Liver (tissue), 7 donors: ENCODE measurements at regions not wholly inside any gene's neighbourhood (a gene's known extent, or its start where the extent isn't known, plus 50 kb on each side); places are given as distances from the start of the nearest gene placed in this dataset.

Experiments used
- DNase-seq: peaks from one replicate; pipeline ENCODE4 v3.0.0-alpha.2; 2017; ENCODE audit warnings: low spot score
- H3K27ac ChIP-seq, 2 donors: one replicate each; pipeline ENCODE4 v1.7.0; 2013; ENCODE audit warnings: inconsistent platforms in 2 of 2, low read length in 2 of 2, control low read depth in 1 of 2, low read depth in 1 of 2, mild to moderate bottlenecking in 1 of 2
- H3K27me3 ChIP-seq, 4 donors: one replicate each; pipeline versions ENCODE4 v1.6.1 to v1.7.0; 2013; ENCODE audit warnings: low read length in 3 of 4, inconsistent platforms in 1 of 4, mild to moderate bottlenecking in 1 of 4, moderate library complexity in 1 of 4; ENCODE audit not compliant: control insufficient read depth in 4 of 4, insufficient read depth in 4 of 4
- H3K36me3 ChIP-seq, 4 donors: one replicate each; pipeline versions ENCODE4 v1.6.1 to v1.7.0; 2013; ENCODE audit warnings: low read length in 3 of 4, mild to moderate bottlenecking in 3 of 4, low read depth in 1 of 4, moderate library complexity in 1 of 4; ENCODE audit not compliant: control insufficient read depth in 4 of 4, insufficient read depth in 3 of 4
- H3K4me1 ChIP-seq, 4 donors: one replicate each; pipeline versions ENCODE4 v1.6.1 to v1.7.0; 2013; ENCODE audit warnings: low read length in 3 of 4, mild to moderate bottlenecking in 3 of 4, moderate library complexity in 1 of 4; ENCODE audit not compliant: control insufficient read depth in 4 of 4, insufficient read depth in 4 of 4
- H3K4me3 ChIP-seq, 3 donors: one replicate each; pipeline versions ENCODE4 v1.6.1 to v1.7.0; 2013; ENCODE audit warnings: low read length in 3 of 3, control low read depth in 1 of 3, low read depth in 1 of 3, mild to moderate bottlenecking in 1 of 3
- H3K9ac ChIP-seq, 2 donors: one replicate each; pipeline ENCODE4 v1.7.0; 2013; ENCODE audit warnings: low read length in 2 of 2, mild to moderate bottlenecking in 2 of 2, moderate library complexity in 2 of 2, control low read depth in 1 of 2, low read depth in 1 of 2
- H3K9me3 ChIP-seq, 4 donors: one replicate each; pipeline versions ENCODE4 v1.6.1 to v1.7.0; 2013; ENCODE audit warnings: low read length in 3 of 4; ENCODE audit not compliant: control insufficient read depth in 4 of 4
- EGR1 ChIP-seq, 2 donors: IDR thresholded peaks; 2 replicates each; pipeline ENCODE4 v1.6.1; 2016 to 2018; ENCODE audit warnings: antibody characterized with exemption in 2 of 2, low read depth in 2 of 2
- FOXA1 ChIP-seq: IDR thresholded peaks from 2 replicates; pipeline ENCODE4 v1.6.1; 2016; ENCODE audit warnings: antibody characterized with exemption
- FOXA2 ChIP-seq: IDR thresholded peaks from 2 replicates; pipeline ENCODE4 v1.6.1; 2016; ENCODE audit warnings: antibody characterized with exemption
- HNF4A ChIP-seq, 2 donors: conservative IDR thresholded peaks; 2 replicates each; pipeline ENCODE4 v1.6.1; 2016; ENCODE audit warnings: antibody characterized with exemption in 2 of 2, mild to moderate bottlenecking in 2 of 2
- HNF4G ChIP-seq: IDR thresholded peaks from 2 replicates; pipeline ENCODE4 v1.6.1; 2016; ENCODE audit warnings: antibody characterized with exemption
- JUND ChIP-seq, 2 donors: IDR thresholded peaks; 2 replicates each; pipeline ENCODE4 v1.6.1; 2016; ENCODE audit warnings: antibody characterized with exemption in 2 of 2
- NR2F2 ChIP-seq: IDR thresholded peaks from 2 replicates; pipeline ENCODE4 v1.6.1; 2016; ENCODE audit warnings: antibody characterized with exemption
- RAD21 ChIP-seq, 2 donors: IDR thresholded peaks; 2 replicates each; pipeline ENCODE4 v1.6.1; 2016; ENCODE audit warnings: antibody characterized with exemption in 2 of 2, mild to moderate bottlenecking in 2 of 2
- RXRA ChIP-seq, 2 donors: IDR thresholded peaks; 2 replicates each; pipeline ENCODE4 v1.6.1; 2017 to 2018; ENCODE audit warnings: antibody characterized with exemption in 2 of 2, mild to moderate bottlenecking in 1 of 2
- SP1 ChIP-seq: IDR thresholded peaks from 2 replicates; pipeline ENCODE4 v1.6.1; 2018; ENCODE audit warnings: antibody characterized with exemption, mild to moderate bottlenecking
- TAF1 ChIP-seq: conservative IDR thresholded peaks from 2 replicates; pipeline ENCODE4 v1.6.1; 2016; ENCODE audit warnings: antibody characterized with exemption, mild to moderate bottlenecking
- YY1 ChIP-seq: IDR thresholded peaks from 2 replicates; pipeline ENCODE4 v1.6.1; 2016; ENCODE audit warnings: antibody characterized with exemption, mild to moderate bottlenecking
- WGBS: extraction: QIAGEN DNeasy Blood & Tissue Kit; methylation state at CpG from one replicate; pipeline ENCODE4 v1.1.7; 2013; 5-methylcytosine and 5-hydroxymethylcytosine counted together
- TF ChIP-seq, protein P1 (sequence below): IDR thresholded peaks from 2 replicates; pipeline ENCODE4 v1.6.1; 2016; ENCODE audit warnings: antibody characterized with exemption
- TF ChIP-seq, protein P2 (sequence below): IDR thresholded peaks from 2 replicates; pipeline ENCODE4 v1.6.1; 2016; ENCODE audit warnings: antibody characterized with exemption
- TF ChIP-seq, protein P3 (sequence below): IDR thresholded peaks from 2 replicates; pipeline ENCODE4 v1.6.1; 2016; ENCODE audit warnings: antibody characterized with exemption
- TF ChIP-seq, protein P4 (sequence below): IDR thresholded peaks from 2 replicates; pipeline ENCODE4 v1.6.1; 2016; ENCODE audit warnings: antibody characterized with exemption, mild to moderate bottlenecking
- donor health status: healthy.
- donor health status: healthy.
- donor health status: healthy.
- donor health status: healthy.

DNA sequence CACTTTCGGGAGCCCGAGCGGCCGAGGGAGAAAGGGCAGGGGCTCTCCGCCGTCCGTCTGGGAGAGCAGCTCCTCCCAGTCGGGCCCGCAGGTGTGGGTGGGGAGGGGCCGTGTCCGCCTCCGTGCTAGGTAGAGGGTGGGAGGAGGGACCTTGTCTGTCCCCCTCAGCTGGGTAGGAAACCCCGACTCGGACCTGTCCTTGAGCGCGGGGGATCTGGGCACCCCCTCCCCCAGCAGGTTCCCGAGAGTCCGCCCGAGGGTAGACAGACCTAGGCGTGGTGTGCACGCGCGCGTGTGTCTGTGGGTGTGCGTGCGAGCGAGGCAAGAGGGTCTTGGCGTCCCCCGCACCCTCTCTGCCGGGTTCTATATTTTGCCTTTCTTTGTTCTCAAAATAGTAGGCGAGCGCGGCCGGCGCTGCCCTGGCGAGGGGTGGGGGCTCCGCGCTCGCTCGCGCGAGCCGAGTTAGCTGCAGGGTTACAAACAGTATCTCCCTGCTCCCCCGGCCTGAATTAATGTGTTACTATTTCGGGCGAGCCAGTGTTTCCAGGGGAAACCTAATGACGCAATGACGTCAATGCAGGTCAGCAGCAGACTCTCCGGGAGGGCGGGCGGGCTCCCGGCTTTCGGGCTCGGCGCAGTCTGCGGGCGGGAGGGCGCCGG lies 73.9 kb upstream of the LEP start:
- H3K27ac ChIP-seq, result no peak overlapping the region
- H3K27me3 ChIP-seq, result peaks cover 8 to 18% (median 10%) of the 10 kb centered on the region in 4 donors
- H3K9ac ChIP-seq, result no peak overlapping the region
- peaks cover 13 to 22% (median 17%) of the 10 kb centered on the region in 4 donors for H3K4me1 ChIP-seq
- TF ChIP-seq RXRA (IDR thresholded peaks at IDR 0.05), result no peak
- no peak for TF ChIP-seq FOXA1
- TF ChIP-seq HNF4A (conservative IDR thresholded peaks at IDR 0.05), result no peak
- TF ChIP-seq, protein P1, sequence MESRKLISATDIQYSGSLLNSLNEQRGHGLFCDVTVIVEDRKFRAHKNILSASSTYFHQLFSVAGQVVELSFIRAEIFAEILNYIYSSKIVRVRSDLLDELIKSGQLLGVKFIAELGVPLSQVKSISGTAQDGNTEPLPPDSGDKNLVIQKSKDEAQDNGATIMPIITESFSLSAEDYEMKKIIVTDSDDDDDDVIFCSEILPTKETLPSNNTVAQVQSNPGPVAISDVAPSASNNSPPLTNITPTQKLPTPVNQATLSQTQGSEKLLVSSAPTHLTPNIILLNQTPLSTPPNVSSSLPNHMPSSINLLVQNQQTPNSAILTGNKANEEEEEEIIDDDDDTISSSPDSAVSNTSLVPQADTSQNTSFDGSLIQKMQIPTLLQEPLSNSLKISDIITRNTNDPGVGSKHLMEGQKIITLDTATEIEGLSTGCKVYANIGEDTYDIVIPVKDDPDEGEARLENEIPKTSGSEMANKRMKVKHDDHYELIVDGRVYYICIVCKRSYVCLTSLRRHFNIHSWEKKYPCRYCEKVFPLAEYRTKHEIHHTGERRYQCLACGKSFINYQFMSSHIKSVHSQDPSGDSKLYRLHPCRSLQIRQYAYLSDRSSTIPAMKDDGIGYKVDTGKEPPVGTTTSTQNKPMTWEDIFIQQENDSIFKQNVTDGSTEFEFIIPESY, result no peak
- TF ChIP-seq JUND (IDR thresholded peaks at IDR 0.05), result no peak
- TF ChIP-seq RAD21 (IDR thresholded peaks at IDR 0.05), result no peak
- TF ChIP-seq NR2F2, result no peak
- TF ChIP-seq, protein P2, sequence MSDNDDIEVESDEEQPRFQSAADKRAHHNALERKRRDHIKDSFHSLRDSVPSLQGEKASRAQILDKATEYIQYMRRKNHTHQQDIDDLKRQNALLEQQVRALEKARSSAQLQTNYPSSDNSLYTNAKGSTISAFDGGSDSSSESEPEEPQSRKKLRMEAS, result no peak
- TF ChIP-seq FOXA2, result no peak
- TF ChIP-seq EGR1 (IDR thresholded peaks at IDR 0.05; ENCODE audit: low read depth in 2 of 2), result no peak
- no peak for TF ChIP-seq TAF1
- TF ChIP-seq, protein P3, sequence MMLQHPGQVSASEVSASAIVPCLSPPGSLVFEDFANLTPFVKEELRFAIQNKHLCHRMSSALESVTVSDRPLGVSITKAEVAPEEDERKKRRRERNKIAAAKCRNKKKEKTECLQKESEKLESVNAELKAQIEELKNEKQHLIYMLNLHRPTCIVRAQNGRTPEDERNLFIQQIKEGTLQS, result no peak
- TF ChIP-seq YY1, result no peak
- H3K9me3 ChIP-seq, result no peaks in the 10 kb centered on the region
- DNase-seq, result no peak
- no peaks in the 10 kb centered on the region for H3K36me3 ChIP-seq
- peak overlapping the region in 2 of 3 donors; percentile 45 to 47 for H3K4me3 ChIP-seq
- WGBS, result under 1% methylated on average over 59 of the region's 59 CpGs

DNA sequence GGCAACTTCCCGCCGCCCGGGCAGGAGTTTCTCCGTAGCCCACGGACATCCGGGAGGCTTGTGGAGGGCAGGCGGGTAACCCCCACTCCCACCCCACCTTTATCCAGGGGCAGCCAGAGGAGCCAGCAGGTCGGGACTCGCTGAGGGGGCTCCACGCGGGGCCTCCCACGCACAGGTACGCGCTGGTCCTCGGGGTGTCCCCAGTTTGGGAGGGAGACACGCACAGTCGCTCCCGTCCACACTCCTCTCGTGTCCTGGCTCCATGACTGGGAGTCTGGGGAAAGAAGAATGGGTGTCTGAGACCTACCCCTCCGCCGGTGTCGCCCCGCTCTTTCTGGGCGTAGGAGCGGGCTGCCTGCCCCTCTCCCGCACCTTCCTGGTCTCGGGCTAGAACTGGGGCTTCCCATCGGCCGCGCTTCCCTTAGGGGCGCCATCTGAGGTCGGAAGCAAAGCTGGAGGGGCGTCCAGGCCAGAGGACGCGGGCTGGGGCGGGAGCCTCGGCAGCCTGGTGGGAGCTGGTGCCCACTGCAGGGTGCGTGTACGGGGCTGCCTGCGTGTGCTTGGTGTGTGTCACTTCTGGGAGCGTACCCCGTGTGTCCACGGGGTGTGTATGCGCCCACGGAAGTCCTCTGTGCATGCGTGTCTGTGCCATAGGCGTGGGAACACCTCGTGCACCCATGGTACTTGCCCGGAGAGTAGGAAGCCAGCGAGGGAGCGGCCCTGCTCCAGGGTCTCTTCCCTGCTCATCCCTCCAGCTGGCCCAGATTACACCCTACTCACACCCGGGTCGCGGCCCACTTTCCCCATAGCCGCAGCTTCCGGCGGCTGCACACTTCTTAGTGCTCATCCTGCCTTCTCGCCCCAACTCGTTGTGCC lies 73.0 kb upstream of the LEP start:
- no peak for DNase-seq
- Histone ChIP-seq H3K4me3 (peak overlapping the region in 1 of 3 donors; percentile 47), H3K9ac (no peak overlapping the region), H3K27ac (no peak overlapping the region), H3K27me3 (peaks cover 8 to 18% (median 10%) of the 10 kb centered on the region in 4 donors), H3K4me1 (peaks cover 13 to 22% (median 17%) of the 10 kb centered on the region in 4 donors), H3K9me3 (no peaks in the 10 kb centered on the region), H3K36me3 (no peaks in the 10 kb centered on the region)
- no peak for TF ChIP-seq YY1
- no peak for TF ChIP-seq TAF1
- no peak for TF ChIP-seq FOXA2
- TF ChIP-seq EGR1 (IDR thresholded peaks at IDR 0.05; ENCODE audit: low read depth in 2 of 2), result no peak
- TF ChIP-seq NR2F2, result no peak
- TF ChIP-seq SP1, result no peak
- no peak for TF ChIP-seq HNF4A (conservative IDR thresholded peaks at IDR 0.05)
- no peak for TF ChIP-seq RAD21 (IDR thresholded peaks at IDR 0.05)
- TF ChIP-seq, protein P2, result no peak
- TF ChIP-seq FOXA1, result no peak
- TF ChIP-seq RXRA (IDR thresholded peaks at IDR 0.05), result no peak
- TF ChIP-seq, protein P1, result no peak
- TF ChIP-seq HNF4G, result no peak
- TF ChIP-seq, protein P4, sequence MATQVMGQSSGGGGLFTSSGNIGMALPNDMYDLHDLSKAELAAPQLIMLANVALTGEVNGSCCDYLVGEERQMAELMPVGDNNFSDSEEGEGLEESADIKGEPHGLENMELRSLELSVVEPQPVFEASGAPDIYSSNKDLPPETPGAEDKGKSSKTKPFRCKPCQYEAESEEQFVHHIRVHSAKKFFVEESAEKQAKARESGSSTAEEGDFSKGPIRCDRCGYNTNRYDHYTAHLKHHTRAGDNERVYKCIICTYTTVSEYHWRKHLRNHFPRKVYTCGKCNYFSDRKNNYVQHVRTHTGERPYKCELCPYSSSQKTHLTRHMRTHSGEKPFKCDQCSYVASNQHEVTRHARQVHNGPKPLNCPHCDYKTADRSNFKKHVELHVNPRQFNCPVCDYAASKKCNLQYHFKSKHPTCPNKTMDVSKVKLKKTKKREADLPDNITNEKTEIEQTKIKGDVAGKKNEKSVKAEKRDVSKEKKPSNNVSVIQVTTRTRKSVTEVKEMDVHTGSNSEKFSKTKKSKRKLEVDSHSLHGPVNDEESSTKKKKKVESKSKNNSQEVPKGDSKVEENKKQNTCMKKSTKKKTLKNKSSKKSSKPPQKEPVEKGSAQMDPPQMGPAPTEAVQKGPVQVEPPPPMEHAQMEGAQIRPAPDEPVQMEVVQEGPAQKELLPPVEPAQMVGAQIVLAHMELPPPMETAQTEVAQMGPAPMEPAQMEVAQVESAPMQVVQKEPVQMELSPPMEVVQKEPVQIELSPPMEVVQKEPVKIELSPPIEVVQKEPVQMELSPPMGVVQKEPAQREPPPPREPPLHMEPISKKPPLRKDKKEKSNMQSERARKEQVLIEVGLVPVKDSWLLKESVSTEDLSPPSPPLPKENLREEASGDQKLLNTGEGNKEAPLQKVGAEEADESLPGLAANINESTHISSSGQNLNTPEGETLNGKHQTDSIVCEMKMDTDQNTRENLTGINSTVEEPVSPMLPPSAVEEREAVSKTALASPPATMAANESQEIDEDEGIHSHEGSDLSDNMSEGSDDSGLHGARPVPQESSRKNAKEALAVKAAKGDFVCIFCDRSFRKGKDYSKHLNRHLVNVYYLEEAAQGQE, result no peak
- TF ChIP-seq, protein P3, result no peak
- WGBS, result 8% methylated on average over 59 of the region's 59 CpGs
